Head of caudate nucleus (tissue), 42 donors: ENCODE measurements at regions not wholly inside any gene's neighbourhood (a gene's known extent, or its start where the extent isn't known, plus 50 kb on each side); places are given as distances from the start of the nearest gene placed in this dataset.
"Not testable (repeated sequence)": the region's sequence is repeated elsewhere in the genome, so short reads cannot be mapped to it uniquely, and the experiment has no call there.

Source experiments
- DNase-seq, 42 donors: peaks; one replicate each; pipeline versions ENCODE4 v3.0.0 to v3.0.0-alpha.2; 2020 to 2021; ENCODE audit warnings: mixed read lengths in 7 of 42
- intact Hi-C: fragments of 100-400 bp; cut with DNase I; formaldehyde crosslinking; loops from one replicate; pipeline ENCODE4 v1.15.0; 2022

DNA sequence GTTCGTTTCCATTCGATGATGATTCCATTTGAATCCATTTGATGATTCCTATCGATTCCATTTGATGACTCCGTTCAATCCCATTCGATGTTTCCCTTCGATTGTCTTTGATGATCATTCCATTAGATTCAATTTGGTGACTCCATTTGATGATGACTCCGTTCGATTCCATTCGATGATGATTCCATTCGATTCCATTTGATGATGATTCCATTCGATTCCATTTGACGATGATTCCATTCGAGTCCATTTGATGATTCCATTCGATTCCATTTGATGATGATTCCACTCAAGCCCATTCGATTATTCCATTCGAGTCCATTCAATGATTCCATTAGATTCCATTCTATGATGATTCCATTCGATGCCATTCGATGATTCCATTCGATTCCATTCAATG is 2730.6 kb downstream of the RPIA start:
- DNase-seq, intact Hi-C loops: not testable (repeated sequence)

DNA sequence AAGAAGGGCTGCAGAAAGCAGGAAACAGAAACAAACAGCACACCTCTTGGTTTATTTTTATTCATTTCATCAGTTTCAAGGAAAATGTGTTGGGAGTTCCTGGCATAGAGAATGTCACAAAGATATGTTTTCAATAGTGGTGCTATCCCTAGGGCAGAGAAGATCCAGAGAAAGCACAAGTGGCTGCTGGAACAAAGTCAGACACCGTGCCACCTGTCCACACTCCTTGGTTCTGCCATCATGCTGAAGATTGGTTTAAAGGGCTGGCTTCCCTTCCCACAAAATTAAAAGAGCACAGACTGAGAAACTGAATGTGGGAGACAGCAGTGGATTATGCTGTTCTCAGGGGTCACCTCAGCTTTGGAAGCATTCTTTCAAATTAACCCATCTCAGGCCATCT is 2735.7 kb downstream of the RPIA start:
- intact Hi-C loops, result not testable (repeated sequence)
- peak in 1 of 42 donors; percentile 7 for DNase-seq

DNA sequence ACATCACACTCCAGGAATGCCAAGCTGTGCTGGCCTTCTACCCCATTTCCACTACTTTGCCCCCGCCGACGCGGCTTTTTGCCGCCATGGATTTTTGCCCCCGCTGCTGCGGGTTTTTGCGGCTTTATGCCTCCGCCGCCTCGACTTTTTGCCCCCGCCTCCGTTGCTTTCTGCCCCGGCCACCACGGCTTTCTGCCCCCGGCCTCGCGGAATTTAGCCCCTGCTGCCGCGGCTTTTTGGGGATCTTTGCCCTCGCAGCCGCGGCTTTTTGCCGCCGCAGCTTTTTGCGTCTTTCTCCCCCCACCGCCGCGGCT is 2750.4 kb downstream of the RPIA start:
- peak in 3 of 42 donors; percentile 10 to 51 (median 15) for DNase-seq
- intact Hi-C loops, result not testable (repeated sequence)

DNA sequence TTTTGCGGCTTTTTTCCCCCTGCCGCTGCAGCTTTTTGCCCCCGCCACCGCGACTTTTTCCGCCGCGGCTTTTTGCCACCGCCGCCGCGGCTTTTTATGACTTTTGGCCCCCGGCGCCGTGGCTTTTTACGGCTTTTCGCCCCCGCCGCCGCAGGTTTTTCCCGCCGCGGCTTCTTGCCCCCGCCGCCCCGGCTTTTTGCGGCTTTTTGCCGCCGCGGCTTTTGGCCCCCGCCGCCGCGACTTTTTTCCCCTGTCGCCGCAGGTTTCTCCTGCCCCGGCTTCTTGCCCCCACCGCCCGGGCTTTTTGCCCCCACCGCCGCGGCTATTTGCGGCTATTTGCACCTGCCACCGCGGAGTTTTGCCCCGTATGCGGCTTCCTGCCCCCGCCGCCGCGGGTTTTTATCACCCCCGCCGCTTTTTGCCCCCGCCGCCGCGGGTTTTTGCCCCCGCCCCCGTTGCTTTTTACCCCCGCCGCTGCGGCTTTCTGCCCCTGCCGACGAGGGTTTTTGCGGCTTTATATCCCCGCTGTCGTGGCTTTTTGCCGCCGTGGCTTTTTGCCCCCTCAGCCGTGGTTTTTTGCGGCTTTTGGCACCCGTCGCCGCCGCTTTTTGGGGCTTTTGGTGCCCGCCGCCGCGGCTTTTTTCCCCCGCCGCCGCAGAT is 2750.9 kb downstream of the RPIA start:
- intact Hi-C loops, result no loop called here
- peak in 11 of 42 donors; percentile 7 to 46 (median 19) for DNase-seq

DNA sequence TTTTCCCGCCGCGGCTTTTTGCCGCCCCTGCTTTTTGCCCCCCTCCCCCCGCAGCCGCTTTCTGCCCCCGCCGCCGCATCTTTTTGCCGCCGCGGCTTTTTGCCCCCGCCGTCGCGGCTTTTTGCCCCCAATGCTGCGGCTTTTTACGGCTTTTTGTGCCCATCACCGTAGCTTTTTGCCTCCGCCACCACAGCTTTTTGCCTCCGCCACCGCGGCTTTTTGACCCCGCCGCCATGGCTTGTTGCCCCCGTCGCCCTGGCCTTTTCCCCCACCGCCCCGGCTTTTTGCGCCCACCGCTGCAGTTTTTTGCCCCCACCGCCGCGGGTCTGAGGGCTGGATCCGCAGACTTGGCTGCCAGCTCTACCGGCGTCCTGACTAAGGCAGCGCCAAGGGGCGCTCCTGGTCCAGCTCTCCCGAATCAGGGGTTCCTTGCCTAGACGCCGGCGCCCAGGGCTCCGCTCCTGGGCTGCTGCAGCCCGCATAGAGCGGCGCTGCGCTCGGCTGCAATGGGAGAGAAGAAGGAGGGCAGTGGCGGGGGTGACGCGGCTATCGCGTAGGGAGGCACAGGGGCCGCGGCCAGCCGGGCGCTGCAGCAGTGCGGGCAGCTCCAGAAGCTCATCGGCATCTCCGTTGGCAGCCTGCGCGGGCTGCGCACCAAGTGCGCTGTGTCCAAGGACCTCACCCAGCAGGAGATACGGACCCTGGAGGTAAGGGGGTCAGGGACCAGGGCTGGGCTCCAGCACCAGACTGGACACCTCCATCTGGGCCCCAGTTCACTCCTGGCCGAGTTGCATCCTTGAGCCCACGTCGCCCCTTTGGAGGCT is 2751.6 kb downstream of the RPIA start:
- peak in 5 of 42 donors; percentile 5 to 45 (median 30) for DNase-seq

DNA sequence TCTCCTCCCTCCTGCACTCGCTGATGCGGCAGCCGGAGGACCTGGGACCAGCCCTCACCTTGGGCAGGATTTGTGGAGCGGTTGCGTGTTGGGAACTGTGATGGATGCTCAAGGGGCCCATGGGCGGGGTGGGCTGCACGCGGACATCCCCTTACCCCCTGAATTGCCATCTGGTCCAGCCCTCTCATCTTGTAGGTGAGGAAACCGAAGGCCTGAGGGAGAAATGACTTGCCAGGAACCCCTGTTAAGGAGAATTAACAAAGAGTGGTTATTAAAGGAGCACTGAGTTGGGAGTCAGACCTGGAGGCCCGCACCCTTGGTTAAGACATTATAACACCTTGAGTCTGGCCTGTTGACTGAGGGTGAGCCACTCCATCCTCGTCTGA is 2752.2 kb downstream of the RPIA start:
- intact Hi-C loops, result not testable (repeated sequence)
- peak in 1 of 42 donors; percentile 35 for DNase-seq

More for the DNA sequence above, 2751.6 kb downstream of the RPIA start:
- intact Hi-C loops, result not testable (repeated sequence)

DNA sequence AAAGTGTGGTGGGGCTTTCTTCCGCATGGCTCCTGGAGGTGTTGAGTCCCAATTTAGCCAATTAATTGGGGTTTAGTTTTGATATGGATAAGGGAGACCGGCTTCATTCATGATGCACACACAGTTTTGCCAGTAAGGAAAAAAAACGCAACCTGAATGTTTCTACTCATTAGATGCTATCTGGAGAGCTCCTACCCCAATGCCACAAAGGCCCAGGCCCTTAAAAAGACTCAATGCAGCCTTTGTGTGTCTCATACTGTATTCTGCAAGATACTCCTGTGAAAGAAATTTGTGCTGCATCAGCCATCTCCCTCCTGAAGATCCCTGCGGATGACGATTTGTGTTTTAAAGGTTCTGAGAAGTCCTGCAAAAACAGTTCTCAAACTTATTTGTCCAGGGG is 2754.2 kb downstream of the RPIA start:
- DNase-seq, intact Hi-C loops: not testable (repeated sequence)

DNA sequence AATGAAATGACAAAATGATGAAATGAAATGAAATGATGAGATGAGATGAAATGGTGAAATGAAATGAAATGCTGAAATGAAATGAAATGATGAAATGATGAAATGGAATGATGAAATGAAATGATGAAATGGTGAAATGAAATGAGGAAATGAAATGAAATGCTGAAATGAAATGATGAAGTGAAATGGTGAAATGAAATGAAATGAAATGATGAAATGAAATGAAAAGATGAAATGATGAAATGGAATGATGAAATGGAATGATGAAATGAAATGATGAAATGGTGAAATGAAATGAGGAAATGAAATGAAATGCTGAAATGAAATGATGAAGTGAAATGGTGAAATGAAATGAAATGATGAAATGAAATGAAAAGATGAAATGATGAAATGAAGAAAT is 2755.0 kb downstream of the RPIA start:
- DNase-seq, intact Hi-C loops: not testable (repeated sequence)

DNA sequence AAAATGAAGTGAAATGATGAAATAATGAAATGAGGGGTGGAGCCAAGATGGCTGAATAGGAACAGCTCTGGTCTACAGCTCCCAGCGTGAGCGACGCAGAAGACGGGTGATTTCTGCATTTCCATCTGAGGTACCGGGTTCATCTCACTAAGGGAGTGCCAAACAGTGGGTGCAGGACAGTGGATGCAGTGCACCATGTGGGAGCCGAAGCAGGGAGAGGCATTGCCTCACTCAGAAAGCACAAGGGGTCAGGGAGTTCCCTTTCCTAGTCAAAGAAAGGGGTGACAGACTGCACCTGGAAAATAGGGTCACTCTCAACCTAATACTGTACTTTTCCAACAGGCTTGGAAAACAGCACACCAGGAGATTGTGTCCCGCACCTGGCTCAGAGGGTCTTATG is 2755.4 kb downstream of the RPIA start:
- intact Hi-C loops, result not testable (repeated sequence)

DNA sequence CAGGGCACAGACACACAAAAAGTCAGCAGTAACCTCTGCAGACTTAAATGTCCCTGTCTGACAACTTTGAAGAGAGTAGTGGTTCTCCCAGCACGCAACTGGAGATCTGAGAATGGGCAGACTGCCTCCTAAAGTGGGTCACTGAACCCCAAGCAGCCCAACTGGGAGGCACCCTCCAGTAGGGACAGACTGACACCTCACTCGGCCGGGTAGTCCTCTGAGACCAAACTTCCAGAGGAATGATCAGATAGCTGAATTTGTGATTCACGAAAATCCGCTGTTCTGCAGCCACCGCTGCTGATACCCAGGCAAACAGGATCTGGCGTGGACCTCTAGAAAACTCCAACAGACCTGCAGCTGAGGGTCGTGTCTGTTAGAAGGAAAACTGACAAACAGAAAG is 2756.0 kb downstream of the RPIA start:
- DNase-seq, intact Hi-C loops: not testable (repeated sequence)

More for the DNA sequence above, 2755.4 kb downstream of the RPIA start:
- peak in 1 of 42 donors; percentile 15 for DNase-seq

DNA sequence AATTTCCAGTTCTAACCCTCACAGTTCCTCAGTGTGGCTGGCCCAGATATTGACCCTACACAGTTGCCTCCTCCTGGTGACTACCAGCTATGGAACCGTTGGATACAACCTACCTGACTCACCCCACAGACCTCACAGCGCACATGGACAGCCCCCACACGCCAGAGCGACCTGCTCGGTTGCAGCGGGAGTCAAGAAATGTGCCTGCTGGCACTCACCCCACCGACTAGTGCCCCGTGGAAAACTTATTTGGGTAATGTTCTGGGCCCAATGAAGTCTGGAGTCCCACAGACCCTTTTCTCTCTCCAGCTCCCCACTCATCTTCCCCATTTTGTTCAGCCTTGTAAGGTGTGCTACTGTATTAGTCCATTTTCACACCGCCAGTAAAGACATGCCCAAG is 2770.8 kb downstream of the RPIA start:
- intact Hi-C loops, DNase-seq: not testable (repeated sequence)

DNA sequence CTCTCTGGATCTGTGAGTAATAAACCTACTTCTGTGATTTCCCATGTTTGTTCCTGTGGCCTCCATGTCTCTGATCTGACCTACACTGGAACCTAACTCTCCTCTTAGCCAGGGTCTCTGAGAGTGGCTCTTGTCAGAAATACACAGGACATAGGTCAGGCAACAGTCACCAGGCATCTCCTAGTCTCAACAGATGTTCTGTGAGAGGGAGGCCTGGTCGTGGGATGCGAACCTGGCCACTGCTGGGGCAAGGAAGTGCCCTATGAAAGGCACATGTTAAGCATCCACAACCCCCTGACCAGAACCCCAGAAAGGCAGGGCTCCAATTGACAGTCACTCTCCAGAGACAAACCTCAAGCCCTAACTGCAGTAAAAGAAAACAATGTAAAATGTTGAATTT is 2771.5 kb downstream of the RPIA start:
- intact Hi-C loops, DNase-seq: not testable (repeated sequence)

DNA sequence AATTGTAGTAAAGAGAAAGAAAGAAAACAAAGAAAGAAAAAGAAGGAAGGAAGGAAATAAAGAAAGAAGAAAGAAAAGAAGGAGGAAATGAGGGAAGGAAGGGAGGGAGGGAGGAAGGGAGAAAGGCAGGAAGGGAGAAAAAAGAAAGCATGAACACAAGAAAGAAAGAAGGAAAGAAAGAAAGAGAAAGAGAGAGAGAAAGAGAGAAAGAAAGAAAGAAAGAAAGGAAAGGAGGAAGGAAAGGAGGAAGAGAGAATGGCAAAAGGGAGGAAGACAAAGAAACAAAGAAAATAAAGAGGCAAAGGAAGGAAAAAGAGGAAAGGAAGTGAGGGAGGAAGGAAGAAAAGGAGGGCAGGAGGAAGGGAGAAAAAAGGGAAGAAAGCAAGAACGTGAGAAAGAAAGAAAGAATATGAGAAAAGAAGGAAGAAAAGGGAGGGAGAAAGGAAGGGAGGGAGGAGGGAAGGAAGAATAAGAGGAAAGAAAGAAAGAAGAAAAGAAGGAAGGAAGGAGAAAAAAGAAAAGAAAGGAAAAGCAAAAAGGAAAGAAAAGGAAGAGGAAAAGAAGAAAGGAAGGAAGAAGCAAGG is 2775.4 kb downstream of the RPIA start:
- intact Hi-C loops, DNase-seq: not testable (repeated sequence)

DNA sequence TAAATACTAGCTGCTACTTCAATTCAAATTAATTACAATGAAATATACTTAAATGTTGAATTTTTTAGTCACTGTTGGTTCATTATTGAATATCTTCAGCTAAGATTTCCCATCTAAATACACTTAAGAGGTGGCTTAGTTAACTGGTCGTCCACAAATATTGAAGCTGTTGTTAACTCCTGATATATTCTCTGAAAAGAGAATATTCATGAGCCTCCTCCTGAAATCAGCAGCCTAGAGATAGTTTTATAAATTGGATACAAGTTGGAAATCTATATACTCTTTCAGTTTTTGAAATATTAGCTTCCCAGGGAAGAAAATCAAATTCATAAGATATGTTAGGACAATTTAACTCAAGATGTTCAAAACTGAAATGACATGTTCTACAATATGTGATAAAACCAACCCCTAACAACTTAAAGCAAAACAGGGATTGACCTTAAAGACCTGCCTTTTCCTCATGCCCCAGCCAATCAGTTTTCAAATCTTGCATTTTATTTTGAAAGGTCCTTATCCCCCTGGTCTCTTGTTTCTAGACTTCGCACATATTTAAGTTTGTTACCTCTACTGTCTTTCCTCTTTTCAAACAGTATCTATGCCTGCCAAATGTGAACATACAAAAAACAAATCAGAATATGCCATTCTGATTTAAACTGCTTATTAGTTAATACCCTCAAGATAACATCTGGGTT is 2784.9 kb downstream of the RPIA start:
- intact Hi-C loops, DNase-seq: not testable (repeated sequence)

DNA sequence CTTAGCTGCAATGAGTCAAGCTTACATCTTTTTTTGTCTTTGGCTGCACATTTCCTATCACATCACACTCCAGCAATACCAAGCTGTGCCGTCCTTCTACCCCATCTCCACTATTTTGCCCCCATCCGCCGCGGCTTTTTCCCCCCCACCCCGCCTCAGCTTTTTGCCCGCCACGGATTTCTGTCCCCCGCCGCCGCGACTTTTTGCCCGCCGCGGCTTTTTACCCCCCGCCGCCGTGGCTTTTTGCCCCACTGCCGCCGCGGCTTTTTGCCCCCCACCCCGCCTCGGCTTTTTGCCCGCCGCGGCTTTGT is 2785.4 kb downstream of the RPIA start:
- DNase-seq, intact Hi-C loops: not testable (repeated sequence)

DNA sequence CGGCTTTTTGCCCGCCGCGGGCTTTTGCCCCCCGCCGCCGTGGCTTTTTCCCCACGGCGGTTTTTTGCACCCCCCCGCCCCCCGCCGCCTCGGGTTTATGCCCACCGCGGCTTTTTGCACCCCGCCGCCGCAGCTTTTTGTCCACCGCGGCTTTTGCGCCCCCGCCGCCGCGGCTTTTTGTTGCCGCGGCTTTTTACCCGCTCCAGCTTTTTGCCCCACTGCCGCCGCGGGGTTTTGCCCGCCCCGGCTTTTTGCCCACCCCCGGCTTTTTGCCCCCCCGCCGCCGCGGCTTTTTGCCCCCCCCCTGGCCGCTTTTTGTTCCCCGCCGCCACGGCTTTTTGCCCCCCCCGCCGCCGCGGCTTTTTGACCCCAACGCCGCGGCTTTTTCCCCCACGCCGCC is 2785.8 kb downstream of the RPIA start:
- intact Hi-C loops, result not testable (repeated sequence)
- peak in 2 of 42 donors; percentile 2 to 11 for DNase-seq

DNA sequence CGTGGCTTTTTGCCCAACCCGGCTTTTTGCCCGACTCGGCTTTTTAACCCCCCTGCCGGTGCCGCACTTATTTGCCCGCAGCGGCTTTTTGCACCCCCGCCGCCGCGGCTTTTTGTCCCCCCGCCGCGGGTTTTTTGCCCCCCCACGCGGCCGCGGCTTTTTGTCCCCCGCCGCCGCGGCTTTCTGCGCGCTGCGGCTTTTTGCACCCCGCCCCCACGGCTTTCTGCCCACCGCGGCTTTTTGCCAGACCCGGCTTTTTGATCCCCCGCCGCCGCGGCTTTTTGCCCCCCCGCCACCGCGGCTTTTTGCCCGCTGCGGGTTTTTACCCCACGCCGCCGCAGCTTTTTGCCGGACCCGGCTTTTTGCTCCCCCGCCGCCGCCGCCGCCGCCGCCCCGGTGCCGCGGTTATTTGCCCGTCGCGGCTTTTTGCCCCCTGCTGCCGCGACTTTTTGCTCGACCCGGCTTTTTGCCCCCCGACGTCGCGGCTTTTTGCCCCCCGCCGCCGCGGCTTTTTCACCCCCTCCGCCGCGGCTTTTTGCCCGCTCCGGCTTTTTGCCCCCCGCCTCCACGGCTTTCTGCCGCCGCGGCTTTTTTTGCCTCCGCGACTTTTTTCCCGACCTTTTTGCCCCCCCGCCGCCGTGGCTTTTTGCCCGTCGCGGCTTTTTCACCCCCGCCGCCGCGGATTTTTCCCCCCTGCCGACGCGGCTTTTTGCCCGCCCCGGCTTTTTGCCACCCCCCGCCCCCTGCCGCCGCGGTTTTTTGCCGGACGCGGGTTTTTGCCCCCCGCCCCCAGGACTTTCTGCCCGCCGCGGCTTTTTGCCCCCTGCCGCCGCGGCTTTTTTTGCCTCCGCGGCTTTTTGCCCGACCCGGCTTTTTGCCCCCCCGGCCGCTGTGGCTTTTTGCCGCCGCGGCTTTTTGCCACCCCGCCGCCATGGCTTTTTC is 2786.5 kb downstream of the RPIA start:
- DNase-seq, result peak in 19 of 42 donors; percentile 12 to 64 (median 25)
- intact Hi-C loops, result no loop called here
